ENCODE measurements at regions not wholly inside any gene's neighbourhood (a gene's known extent, or its start where the extent isn't known, plus 50 kb on each side); places are given as distances from the start of the nearest gene placed in this dataset.

DNA sequence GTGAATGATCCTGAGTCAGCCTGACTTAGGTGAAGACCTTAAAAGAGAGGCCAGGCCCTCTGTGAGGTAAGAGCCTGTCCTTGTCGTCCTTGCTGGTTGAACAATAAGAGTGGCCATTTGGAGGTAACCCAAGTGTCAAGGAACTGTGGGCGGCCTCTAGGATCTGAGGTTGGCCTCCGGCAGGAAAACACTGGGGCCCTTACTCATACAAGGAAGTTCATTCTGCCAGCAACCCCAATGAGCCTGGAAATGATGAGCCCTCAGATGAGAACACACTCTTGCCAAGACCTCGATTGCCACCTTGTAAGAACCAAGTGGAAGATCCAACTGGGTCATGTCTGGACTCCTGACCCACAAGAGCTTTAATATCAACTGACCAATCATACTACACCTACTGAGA lies 95.5 kb upstream of the LRATD1 start:
- TF ChIP-seq, protein P1, sequence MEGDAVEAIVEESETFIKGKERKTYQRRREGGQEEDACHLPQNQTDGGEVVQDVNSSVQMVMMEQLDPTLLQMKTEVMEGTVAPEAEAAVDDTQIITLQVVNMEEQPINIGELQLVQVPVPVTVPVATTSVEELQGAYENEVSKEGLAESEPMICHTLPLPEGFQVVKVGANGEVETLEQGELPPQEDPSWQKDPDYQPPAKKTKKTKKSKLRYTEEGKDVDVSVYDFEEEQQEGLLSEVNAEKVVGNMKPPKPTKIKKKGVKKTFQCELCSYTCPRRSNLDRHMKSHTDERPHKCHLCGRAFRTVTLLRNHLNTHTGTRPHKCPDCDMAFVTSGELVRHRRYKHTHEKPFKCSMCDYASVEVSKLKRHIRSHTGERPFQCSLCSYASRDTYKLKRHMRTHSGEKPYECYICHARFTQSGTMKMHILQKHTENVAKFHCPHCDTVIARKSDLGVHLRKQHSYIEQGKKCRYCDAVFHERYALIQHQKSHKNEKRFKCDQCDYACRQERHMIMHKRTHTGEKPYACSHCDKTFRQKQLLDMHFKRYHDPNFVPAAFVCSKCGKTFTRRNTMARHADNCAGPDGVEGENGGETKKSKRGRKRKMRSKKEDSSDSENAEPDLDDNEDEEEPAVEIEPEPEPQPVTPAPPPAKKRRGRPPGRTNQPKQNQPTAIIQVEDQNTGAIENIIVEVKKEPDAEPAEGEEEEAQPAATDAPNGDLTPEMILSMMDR (IDR thresholded peaks at IDR 0.05) = no peak
- TF ChIP-seq EZH2 (IDR thresholded peaks at IDR 0.05; ENCODE audit: borderline replicate concordance, insufficient read depth, low read depth, low read length, poor library complexity, severe bottlenecking) = no peak

Data from B cell (primary cell).